ENCODE measurements at regions not wholly inside any gene's neighbourhood (a gene's known extent, or its start where the extent isn't known, plus 50 kb on each side); places are given as distances from the start of the nearest gene placed in this dataset.

DNA sequence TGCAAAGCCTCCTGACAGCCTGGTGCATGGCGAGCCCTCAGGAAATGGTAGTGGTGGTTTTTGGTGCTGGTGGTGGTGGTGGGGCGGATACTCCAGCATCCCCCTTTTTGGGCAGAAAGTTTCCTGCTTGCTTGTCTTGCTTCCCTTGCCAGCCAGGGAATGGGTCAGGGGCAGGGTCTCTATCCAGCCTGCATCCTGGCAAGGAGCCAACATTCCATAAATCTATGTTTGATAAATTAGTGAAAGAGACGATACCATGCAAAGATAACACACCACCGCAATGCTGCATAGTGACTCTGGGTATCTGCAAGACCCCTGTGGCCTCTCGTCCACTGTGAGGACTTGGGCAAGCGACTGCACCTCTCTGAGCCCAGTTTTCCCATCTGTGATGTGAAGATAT lies 246.2 kb downstream of the LRFN2 start:
- TF ChIP-seq, protein P1, sequence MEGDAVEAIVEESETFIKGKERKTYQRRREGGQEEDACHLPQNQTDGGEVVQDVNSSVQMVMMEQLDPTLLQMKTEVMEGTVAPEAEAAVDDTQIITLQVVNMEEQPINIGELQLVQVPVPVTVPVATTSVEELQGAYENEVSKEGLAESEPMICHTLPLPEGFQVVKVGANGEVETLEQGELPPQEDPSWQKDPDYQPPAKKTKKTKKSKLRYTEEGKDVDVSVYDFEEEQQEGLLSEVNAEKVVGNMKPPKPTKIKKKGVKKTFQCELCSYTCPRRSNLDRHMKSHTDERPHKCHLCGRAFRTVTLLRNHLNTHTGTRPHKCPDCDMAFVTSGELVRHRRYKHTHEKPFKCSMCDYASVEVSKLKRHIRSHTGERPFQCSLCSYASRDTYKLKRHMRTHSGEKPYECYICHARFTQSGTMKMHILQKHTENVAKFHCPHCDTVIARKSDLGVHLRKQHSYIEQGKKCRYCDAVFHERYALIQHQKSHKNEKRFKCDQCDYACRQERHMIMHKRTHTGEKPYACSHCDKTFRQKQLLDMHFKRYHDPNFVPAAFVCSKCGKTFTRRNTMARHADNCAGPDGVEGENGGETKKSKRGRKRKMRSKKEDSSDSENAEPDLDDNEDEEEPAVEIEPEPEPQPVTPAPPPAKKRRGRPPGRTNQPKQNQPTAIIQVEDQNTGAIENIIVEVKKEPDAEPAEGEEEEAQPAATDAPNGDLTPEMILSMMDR (IDR thresholded peaks at IDR 0.05) = no peak

DNA sequence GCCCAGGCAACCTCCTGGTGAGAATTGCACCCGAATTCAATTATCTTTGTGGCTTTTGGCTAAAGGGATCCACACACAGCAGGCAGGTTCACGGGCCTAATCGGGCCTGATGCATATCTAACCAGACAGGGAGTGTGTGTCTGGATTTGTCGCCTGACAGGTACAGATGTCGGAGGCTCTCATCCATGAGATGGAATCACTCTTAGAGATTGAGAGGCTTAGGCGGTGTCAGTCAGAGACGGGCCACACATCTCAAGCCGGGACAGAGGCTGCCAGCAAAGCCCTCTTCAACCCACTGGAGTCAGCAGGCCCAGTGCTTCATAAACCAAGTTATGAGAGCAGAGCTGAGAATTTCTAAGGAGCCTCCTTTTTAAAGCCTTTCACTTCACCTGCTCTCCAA lies 247.0 kb downstream of the LRFN2 start:
- TF ChIP-seq, protein P1 (IDR thresholded peaks at IDR 0.05) = no peak

DNA sequence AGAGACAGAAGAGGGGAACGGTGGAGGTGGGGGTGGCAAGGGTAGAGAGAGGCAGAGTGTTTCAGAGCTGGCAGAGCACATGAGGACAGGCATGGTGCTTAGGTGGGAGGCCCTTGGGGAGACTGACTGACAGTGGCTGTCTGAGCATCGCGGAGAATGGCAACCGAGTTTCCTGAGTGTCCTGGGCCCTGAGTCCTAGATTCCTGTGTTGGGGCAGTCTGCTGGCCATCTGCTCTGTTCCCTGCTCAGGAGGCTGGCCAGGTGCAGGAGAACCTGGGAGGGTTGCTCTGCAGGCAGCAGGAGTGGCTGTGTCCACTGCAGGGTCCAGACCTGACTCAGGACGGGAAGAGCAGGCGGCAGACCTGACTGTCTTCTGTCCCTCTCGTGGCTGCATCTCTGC lies 248.9 kb downstream of the LRFN2 start:
- TF ChIP-seq, protein P1 (IDR thresholded peaks at IDR 0.05) = no peak

DNA sequence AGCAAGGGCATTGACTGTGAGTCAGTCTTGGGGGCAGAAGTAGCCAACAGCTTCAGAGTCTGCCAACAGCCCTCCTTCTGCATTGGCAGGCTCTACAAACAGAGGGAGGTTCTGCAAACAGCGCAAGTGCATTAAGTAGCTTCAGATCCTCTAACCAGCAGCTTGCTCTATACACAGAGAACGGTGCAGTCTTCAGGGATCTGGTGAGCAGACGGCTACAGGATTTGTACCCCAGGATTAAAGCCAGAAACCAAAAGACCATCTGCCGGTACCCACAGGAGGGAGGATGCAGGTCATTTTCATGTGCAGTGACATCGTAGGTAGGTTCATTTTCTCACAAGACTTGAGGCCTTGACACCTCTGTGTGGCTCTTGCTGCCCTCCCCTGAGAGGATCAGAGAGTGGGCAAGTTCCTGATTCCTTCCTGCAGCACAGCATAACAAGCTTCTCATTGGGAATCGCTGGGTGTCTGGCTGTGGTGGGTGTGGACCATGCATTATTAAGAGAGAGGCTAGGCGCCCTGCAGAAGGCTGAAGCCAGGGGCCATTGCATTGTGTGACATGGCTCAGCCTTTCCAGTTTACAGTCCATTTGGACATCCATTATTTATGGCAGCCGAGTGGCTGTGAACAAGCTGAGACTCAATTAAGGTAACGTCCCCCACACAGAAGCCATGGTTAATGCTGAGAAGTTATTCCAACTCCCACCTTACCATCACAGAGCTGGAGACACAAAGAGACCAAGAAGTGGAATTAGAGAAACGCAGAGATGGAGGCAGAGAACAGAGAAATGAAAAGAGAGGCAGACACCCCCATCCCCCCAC lies 250.0 kb downstream of the LRFN2 start:
- TF ChIP-seq, protein P1 (IDR thresholded peaks at IDR 0.05) = no peak

DNA sequence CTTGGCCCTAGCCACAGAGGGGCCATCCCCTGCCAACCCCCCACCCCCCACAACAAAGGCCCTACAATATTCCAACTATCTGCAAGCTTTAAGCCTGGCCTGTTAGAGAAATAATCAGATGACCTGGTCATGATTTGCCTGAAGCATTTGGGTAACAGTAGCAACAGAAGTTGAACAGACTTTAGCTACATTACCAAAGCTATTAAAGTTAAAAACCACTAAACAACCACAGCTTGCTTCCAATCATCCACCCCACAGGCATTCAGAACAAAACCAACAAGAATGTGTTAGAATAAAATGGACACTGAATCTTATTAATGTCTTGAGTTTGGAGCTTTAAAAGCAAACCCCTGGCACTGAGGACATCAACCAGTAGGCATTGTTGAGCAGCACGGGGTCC lies 250.9 kb downstream of the LRFN2 start:
- TF ChIP-seq, protein P1 (IDR thresholded peaks at IDR 0.05) = no peak

DNA sequence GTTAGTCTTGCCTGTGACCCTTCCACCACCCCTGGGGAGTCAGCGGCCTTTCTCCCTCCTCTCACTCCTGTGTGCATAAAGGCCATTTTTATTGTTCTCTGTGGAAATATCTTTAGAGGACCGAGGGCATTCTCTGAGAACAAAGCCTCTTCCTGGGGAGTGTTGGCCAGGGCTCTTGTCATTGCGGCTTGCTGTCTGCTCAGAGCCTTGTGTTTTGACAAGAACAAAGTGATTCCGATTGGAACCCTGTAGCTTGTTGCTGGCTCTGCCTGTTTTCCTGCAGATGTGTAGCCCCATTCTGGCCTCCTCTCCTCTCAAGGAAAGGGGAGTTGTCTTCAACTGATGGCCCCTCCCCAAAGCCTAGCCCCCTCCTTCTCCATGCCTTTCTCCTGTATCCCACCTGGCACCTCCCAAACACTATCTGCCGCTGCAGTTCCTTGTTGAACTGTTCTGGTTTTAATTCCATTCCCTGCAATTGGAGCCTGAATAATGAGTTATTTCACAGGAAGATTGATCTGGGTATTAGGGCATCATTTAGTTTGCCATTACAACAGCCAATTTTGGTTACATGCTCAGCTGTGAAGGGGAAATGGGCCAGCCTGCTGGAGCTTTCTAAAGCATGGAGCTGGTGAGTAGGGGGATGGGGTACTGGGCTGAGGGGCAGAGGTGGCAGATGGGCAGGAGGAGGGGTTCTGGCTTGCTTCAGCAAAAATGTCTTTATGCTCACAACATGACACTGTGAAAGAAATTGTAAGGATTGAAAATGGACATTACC lies 252.5 kb downstream of the LRFN2 start:
- TF ChIP-seq, protein P1 (IDR thresholded peaks at IDR 0.05) = no peak

DNA sequence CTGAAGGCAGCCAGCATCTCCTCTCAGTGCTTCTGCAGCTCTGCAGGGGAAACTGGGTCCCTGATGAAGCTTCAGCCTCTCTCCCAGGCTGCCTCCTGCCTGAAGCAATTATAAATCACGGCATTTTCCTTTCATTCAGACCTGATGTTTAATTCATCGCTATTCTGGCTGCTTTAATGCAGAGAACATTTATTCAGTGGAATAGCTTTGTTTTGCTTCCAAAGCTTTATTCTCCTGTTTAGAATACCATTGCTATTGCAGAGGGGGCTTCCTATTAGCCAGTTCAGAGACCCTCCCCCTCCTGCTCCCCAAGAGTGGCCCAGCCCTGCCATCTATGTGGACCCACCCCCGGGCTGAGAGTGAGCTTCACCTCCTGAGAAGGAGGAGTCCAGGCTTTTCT lies 255.6 kb downstream of the LRFN2 start:
- TF ChIP-seq, protein P1 (IDR thresholded peaks at IDR 0.05) = no peak
